ENCODE measurements at regions not wholly inside any gene's neighbourhood (a gene's known extent, or its start where the extent isn't known, plus 50 kb on each side); places are given as distances from the start of the nearest gene placed in this dataset.

DNA sequence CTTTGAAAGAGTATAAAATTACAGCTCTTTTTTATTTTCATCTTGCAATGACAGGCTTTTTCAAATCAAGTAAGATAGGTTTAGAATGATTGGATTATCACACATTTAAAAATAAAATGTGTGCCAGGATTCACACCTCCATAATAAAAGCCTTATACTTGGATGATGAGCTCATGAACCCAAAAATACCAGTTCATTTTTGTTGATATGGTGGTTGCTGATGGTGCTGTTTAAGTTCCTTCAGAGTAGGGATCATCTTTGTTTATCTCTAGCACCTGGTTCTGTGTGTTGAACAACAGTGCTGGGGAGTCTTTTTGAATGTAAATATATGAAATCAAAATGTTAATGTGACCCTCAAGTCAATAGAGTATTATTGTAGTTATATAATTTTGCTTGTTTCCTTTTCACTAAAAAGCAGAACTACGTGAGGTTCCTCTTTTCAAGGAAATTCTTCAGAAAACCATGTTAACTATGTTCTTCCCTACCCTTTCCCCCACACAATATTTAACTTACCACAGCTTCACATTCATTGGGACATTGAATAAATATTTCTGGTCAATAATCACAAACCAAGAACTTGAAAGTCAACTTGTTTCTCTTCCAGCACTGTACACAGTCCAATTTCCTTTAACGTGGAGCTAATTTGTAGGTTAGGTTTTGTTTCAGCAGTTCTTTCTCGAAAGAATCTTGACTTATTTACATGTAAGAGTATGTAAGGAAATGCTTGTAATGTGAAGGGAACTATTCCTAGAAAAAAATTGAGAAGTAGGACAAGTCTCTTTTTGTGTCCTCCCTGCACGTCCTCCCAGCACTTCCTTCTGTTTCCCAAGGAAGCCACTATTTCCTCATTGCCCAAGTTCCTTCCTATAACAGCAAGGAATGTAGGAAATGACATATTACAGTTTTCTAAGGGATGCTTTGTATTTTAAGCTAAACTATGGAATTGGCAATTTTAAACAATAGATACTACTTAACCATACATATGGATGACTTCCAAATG, 945.9 kb upstream of the CITED2 start:
- DNase-seq (ENCODE audit: low spot score) = no peak

DNA sequence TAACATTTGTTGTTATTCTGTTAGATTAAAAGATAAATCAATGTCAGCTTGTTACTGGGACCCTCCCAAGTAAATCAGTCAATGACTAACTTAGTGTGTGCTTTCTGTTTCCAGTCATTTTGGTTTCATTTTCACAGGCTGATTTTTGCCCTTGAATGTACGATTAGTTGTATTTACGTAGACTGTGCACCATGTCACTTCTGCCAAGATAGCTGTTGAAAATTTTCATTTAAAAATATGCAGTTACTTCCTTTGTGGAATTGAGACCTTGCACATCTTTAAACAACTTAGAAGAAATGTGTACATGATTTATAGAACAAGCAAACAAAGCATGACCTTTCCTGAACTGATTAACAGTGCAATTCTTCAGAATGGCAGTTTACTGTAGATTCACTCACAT, 944.8 kb upstream of the CITED2 start:
- DNase-seq (ENCODE audit: low spot score) = no peak

DNA sequence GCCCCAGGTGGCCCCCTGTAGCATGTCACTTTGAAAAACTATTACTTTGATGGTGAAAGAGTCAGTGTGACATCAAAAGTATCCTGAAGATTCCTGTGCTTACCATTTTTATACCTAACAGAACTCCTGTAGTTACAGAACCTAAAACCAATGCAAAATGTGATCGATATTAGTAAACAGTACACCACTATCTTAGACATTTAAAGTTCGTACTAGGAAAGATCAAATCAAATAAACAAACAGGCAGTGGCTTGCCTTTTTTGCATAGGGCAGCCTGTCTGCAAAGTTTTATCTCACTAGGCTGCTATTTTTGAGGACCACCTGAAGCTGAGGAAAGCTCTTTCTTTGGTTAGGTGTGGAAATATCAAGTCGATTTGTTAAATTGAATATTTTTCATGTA, 944.0 kb upstream of the CITED2 start:
- DNase-seq (ENCODE audit: low spot score) = no peak

DNA sequence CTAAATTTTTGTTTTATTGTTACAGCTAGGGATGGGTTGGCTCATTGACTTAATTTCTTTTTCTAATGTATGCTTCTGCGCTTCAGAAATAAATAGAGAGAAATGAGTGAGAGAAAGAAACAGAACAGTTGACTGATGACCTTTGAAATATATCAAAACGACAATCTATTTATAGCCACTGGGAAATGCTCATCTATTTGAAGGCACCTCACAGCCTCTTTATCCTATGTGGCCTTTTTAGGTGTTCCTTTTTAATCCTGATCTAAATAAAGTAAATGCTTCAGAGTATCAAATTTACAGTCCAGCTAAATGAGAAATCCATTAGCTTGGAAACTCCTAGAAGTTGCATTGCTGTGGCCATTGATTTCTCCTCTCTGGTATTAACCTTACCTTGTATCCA, 943.5 kb upstream of the CITED2 start:
- no peak for DNase-seq (ENCODE audit: low spot score)

DNA sequence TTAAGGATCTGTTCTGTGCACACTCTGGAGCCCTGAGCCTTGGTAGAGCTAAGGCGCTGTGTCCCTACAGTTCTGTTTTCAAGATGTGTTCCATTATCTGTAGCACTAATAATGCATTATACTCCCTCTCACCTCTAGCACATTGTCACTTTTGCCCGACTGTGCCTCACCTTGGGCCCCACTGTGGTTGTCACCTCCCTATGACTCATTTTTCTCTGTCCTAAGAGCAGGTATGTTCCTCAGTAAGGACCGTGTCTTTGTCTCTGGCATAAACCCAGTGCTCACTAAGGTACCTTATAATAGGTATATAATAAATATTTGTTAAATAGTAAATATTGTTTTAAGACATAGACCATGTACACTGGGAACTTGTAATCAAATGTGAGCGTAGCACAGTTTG, 942.5 kb upstream of the CITED2 start:
- DNase-seq (ENCODE audit: low spot score) = no peak

DNA sequence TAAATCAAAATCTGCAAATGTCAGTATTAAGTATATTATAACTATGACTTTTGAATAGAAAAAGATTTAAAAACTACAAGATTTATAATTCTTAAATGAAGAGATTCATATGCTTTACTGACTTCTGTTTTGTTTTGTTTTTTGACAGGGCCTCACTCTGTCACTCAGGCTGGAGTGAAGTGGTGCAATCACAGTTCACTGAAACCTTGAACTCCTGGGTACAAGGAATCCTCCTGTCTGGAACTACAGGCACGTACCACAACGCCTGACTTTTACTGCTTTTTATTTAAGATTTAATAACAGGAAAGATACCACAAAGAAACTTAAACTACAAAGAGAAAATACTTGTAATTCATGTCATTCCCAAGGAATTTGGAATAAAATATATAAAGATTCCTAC, 940.2 kb upstream of the CITED2 start:
- no peak for DNase-seq (ENCODE audit: low spot score)

DNA sequence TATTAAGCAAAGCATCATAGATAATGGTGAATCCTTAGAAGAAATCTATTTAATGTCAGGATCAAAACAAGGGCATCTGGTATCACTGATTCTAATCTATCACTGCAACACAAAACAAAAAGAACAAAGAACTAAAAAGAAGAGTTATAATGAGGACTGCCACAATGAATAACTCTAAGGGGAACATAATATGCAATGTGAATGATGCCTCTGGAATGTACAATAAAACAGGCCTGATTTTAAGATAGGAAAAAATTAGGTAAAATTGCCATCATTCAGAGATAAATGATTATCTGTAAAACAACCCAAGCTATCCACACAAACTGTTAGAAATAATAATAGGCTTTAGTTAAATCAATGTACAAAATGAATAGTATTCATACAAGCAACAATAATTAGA, 936.7 kb upstream of the CITED2 start:
- no peak for DNase-seq (ENCODE audit: low spot score)

DNA sequence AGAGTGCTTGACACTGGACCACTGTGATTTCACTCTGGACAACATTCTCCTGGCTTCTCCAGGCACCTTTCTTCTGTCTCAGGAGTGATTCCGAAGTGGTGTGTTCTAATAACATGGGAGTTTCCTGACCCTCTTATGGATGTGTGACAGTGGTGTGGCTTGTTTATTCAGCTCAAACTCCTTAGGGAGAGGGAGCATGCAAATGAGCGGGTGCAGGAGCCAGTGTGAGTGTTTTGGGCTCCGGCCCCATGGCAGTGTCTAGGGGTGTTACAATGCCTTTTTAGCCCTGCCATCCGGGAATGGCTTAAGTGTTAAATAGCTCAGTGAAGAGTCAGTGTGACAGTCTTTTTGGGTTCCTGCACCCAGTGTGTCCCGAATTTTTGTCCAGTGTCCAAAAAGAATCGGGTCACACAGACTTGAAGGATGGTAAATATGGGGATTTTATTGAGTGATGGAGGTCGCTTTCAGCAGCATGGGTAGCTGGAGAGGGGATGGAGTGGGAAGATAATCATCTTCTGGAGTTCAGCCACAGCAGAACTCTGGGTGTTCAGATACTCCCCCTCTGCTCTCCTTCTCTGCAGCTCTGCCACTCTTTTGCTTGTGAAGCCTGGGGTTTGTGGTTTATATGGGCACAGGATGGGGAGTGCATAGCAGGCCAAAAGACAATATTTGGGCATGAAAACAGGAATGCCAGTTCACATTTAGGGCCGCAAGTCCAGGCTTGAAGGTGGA, 928.9 kb upstream of the CITED2 start:
- DNase-seq (ENCODE audit: low spot score) = no peak

DNA sequence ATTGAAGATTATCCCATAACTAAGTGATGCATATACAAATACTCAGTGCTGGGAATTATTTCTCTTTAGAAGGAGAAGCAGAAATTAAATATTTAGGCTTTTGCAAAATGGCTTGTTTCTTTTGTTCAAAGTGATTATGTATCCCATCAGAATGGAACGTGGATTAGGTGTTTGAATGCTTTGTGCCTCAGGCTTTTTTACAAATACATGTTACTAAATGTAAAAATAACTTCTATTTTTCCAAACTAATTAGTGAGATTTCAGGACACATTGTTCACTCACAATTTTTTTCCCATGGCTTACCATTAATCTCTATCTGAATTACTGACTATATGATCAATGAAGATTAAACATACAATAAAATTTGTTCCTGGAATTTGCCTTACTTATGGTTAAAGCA, 925.9 kb upstream of the CITED2 start:
- no peak for DNase-seq (ENCODE audit: low spot score)

DNA sequence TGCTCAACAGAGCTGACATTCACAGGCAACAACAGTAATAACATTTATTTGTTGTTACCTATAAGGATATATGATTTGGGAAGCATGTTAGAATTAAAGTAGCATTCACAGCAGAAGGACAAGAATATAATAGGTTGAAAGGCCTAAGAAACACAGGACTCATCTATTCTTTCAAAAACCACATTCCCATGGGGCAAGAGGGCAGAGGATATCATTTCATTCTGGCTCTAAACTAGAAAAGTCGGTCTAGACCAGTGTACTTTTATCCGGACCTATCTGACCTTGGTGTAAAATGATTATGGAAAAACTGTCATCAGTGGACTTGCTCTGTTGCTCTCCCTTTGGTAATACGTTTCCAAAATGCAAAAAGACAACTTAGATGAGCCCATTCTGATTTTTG, 914.7 kb upstream of the CITED2 start:
- no peak for DNase-seq (ENCODE audit: low spot score)

DNA sequence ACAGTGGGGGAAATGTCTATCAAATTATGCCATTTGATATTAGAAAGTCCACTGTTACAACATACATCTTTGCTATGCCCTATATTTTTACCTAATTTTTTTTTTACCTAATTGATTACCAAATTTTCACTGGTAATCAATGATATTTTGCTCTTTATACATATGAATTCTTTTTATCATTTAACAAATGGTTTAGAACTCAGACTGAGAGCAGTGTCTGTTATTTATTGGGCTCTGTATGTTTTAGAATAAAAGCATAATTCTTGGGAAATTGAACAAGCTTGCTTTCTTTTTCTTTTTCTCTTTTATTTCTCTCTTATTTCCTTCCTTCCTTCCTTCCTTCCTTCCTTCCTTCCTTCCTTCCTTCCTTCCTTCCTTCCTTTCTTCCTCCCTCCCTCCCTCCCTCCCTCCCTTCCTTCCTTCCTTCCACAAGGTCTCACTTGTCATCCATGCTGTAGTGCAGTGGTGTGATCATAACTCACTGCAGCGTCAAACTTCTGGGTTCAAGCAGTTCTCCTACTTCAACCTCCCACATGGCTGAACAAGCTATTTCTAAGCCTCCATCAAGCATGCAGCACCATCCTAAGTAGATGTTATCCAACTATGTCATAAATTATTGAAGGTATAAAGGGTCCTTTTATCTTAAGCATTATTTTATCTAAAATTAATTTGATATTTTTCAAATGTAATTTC, 911.7 kb upstream of the CITED2 start:
- no peak for DNase-seq (ENCODE audit: low spot score)

DNA sequence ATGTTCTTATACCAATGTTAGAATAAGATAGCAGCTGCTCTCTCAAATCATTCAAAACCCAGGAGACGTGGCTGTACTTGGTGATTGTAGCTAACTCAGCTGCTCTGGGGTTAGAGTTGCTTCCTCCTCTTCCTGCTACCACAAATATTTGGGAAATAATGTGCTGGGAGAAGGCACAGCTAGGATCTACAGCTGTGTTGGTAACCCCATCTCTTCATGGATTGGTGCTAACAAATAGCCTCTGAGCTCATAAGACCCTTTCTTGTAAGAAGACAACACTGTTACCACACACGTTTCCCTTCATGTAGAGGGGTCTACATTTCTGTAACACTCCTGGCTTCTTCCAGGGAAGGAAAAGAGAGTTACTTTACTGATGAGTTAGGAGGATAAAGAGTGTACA, 911.0 kb upstream of the CITED2 start:
- DNase-seq (ENCODE audit: low spot score) = no peak

DNA sequence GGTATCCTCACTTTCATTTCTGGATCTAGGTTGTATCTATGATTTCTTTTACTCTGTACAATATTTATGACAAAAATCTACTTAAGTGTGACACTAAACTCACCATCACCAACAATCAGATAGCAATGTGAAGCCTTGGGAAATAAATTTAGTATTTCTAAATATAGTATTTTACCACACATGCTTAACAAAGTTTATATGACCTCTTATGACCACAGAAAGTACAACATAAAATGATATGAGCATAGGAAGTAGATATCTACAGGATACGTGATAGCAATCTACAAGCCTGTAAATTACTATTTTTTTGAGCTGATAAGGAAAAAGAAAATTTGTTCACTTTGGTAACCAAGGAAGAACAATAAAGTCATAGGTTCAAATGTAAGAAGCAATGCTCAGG, 910.4 kb upstream of the CITED2 start:
- no peak for DNase-seq (ENCODE audit: low spot score)

DNA sequence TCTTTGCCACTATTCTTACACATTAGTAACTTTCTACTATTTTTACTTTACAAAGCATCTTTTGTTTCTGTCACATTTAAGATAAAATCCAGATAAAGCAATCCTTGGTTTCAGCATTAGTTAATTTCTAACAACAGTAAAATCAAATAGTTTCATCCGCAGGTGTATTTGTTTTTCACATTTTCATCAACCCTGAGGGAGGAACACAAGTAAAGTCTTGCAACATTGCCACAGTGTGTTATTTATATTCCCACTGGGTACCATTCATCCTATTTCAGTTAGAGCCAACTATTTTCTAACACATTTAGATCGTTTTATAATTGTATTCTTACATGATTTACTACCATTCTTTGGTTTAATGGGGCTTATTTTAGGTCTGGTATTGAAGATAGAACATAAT, 908.7 kb upstream of the CITED2 start:
- no peak for DNase-seq (ENCODE audit: low spot score)

DNA sequence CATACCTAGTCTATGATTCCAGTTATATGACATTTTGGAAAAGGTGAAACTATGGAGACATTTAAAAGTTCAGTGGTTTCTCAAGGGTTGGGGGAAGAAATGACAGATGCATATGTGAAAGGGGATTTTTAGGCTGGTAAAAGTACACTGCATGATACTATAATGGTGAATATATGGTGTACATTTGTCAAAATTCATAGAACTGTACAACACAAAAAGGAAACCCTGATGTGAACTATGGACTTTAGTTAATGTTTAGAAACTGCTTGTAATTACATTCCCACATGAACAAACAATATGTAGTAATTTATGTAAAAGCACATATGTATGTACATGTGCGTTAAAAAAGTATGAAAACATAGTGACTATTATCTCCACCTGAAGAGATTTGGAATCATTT, 907.3 kb upstream of the CITED2 start:
- DNase-seq (ENCODE audit: low spot score) = no peak

DNA sequence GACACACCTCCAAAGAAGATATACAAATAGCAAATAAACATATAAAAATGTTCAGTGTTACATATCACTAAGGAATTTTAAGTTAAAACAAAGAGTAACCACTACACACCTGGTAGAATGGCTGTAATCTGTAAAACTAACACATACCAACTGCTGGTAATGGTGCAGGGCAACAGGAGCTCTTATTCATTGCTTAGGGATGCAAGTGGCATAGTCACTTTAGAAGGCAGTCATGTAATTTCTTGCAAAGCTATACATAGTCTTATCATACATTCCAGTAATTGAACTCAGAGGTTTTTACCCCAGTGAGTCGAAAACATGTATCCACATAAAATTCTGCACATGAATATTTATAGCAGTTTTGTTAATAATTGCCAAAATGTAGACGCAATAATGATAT, 906.8 kb upstream of the CITED2 start:
- no peak for DNase-seq (ENCODE audit: low spot score)

DNA sequence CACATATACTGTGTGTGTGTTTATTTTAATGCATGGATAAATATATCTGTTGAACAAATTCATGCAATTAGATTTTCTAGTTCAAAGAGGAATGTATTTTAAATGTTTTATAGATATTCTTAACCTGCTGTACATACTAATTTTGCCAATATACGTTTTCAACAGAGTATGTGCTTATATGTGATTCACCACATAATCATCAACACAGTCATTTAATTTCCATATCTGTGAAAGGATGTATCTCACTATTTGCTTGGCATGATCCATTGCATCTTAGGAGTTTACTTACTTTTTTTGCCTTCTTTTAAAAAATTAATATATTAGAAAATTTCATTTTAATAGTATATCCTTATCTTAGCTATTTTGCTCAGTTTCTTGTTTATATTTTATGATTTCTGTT, 902.3 kb upstream of the CITED2 start:
- DNase-seq (ENCODE audit: low spot score) = no peak

DNA sequence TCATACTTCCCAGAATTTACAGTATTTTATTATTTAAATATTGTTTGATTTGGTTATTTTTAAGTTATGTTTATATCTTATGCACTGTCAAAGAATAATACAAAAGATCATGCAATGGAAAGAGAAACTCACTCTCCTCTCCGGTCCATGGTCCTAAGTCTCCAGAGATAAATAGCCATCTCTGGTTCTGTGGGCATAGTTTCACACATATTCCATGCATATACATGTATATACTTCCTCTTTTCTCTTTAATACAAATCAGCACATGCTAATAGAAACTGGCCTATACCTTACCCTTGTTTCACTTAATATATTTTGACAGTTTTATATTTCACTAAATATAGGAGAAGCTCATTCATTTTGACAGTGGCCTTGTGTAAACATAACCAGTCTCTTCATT, 901.7 kb upstream of the CITED2 start:
- DNase-seq (ENCODE audit: low spot score) = no peak

DNA sequence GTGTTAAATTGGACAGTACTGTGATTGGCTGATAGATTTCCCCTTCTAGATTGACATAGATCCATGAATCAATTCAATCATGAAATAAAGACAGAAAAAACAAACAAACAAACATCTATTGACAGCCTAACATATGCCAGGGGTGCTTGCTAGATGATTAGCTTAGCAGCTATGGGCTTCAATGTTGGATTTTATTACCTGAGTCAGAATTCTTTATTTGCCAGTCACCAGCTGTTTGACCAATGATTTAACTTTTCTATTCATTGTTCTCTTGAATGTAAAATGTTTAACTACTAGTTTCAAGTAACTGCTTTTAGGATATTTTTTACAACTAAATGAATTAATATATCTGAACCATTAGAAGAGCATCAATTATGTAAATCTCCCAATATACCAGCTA, 901.3 kb upstream of the CITED2 start:
- DNase-seq (ENCODE audit: low spot score) = no peak

DNA sequence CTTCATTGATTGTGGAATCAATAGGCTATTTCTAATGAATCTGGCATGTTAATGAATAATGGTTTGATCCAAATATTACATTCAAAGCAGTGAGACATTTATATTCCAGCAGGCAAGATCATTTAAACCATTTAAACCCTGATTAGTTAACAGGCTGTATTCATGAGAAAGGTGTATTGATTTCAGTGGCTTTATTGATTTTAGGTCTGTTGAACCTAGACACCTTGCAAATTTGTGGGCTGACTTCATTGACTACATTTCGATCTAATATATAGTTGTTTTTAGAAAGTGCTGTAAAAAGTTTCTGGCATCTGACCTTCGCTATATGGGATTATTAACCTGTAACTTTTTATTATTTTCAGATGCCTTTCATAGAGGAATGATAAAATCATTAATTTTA, 900.1 kb upstream of the CITED2 start:
- no peak for DNase-seq (ENCODE audit: low spot score)

DNA sequence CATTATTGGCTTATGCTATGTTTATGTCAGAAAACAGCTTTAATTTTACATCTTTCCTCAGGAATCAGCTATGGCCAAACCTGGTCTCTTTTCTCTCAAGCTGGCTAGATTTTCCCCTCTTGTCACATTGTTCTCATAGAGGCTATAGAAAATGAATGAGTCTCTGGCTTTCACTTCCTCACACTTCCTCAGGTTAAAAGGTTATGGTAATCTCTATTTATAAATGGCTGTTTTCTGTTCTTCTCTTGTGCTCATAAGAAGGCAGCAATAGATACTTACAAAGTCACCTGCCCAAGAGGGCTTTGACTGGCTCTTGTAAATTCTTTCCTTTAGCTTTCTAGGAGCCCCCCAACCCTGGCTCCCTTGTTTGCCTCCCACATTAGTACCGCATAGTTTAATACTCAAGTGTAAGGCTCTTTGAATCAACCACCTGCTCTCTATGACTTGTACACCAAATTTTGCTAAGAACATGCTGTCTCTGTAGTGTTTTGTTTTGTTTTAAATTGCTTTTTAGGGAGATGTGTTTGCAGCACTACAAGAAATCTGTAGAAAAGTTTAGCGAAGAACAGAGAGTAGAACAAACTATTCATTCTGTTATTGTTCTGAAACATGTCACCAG, 897.4 kb upstream of the CITED2 start:
- DNase-seq (ENCODE audit: low spot score) = no peak

DNA sequence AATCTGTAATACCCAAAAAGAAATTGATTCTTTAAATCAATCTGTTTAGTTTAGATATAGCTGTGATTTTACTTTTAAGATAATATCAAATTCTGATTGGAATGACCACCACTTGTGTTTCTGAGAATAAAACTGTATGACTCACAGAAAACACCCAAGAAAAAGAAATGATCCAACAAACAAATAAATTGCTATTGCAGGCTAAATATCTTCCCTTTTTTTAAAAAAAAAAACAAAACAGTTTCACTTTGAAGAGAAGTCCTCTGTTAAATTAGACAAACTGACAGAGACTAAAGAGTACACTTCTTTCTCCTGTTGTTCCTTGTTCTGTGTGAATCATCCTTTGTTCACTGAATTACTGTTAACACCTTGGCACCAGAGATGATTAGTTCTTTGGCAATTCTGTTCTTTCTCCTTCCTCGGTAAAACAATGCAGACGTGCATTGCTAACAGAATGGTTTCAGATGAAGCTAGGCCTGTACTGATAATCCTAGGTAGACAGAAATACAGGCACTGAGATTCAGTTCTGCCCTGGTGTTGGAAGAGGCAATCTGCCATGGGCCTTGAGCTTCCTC, 895.2 kb upstream of the CITED2 start:
- DNase-seq (ENCODE audit: low spot score) = no peak

Data from hematopoietic multipotent progenitor cell treated with erythropoietin and hydrocortisone succinate and interleukin-3 and kit ligand, for 17 days (in vitro differentiated cells).